HEK293T (cell line): ENCODE measurements at regions not wholly inside any gene's neighbourhood (a gene's known extent, or its start where the extent isn't known, plus 50 kb on each side); places are given as distances from the start of the nearest gene placed in this dataset.

Experiments used
- ARNT ChIP-seq: fragments of 450-650 bp; IDR thresholded peaks from 2 replicates; pipeline ENCODE4 v1.6.1; 2017; ENCODE audit warnings: mild to moderate bottlenecking
- BHLHE40 ChIP-seq: fragments of 450-650 bp; IDR thresholded peaks from 2 replicates; pipeline ENCODE4 v1.6.1; 2016; ENCODE audit warnings: mild to moderate bottlenecking, moderate library complexity, borderline replicate concordance
- CTBP1 ChIP-seq: fragments of 450-650 bp; IDR thresholded peaks from 2 replicates; pipeline ENCODE4 v1.6.1; 2016; ENCODE audit warnings: borderline replicate concordance
- ELF4 ChIP-seq: fragments of 450-650 bp; IDR thresholded peaks from 2 replicates; pipeline ENCODE4 v1.6.1; 2017; ENCODE audit warnings: antibody characterized with exemption
- FOXA1 ChIP-seq: fragments of 450-650 bp; IDR thresholded peaks from 2 replicates; pipeline ENCODE4 v1.6.1; 2016; ENCODE audit warnings: mild to moderate bottlenecking
- FOXK2 ChIP-seq: fragments of 450-650 bp; IDR thresholded peaks from 2 replicates; pipeline ENCODE4 v1.6.1; 2016; ENCODE audit warnings: mild to moderate bottlenecking
- FOXM1 ChIP-seq: fragments of 450-650 bp; IDR thresholded peaks from 2 replicates; pipeline ENCODE4 v1.6.1; 2017; ENCODE audit warnings: mild to moderate bottlenecking, borderline replicate concordance
- L3MBTL2 ChIP-seq: fragments of 450-650 bp; conservative IDR thresholded peaks from 2 replicates; pipeline ENCODE4 v1.6.1; 2016; ENCODE audit warnings: mild to moderate bottlenecking
- NFRKB ChIP-seq: fragments of 450-650 bp; IDR thresholded peaks from 2 replicates; pipeline ENCODE4 v1.6.1; 2016; ENCODE audit warnings: mild to moderate bottlenecking, moderate library complexity
- SP1 ChIP-seq: fragments of 450-650 bp; IDR thresholded peaks from 2 replicates; pipeline ENCODE4 v1.6.1; 2017
- SUZ12 ChIP-seq: fragments of 450-650 bp; IDR thresholded peaks from 2 replicates; pipeline ENCODE4 v1.6.1; 2016; ENCODE audit warnings: mild to moderate bottlenecking
- TARDBP ChIP-seq: fragments of 450-650 bp; IDR thresholded peaks from 2 replicates; pipeline ENCODE4 v1.6.1; 2016
- ZNF384 ChIP-seq: fragments of 450-650 bp; IDR thresholded peaks from 2 replicates; pipeline ENCODE4 v1.6.1; 2016

DNA sequence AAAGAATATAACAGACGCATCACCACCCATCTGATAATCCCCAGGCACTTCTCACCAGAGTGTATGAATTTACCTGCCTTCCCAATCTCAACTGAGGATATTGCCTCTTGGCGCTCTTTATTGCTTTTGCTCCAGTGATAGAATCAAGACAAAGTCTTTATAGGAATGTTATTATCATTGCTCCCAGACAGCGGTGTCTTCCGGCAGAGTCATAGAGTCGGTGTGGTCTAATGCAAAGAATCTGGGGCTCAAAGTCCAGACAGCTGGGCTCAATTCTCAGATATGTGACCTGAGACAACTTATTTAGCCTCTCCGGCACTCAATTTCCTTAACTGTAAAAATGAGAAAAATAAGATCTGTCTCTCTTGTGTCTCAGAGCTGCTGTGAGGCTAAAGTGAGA, 106.1 kb upstream of the PAK3 start:
- TF ChIP-seq TARDBP: no peak
- TF ChIP-seq FOXA1: no peak
- TF ChIP-seq NFRKB: no peak
- TF ChIP-seq BHLHE40: no peak
- TF ChIP-seq L3MBTL2: no peak
- no peak for TF ChIP-seq SUZ12
- TF ChIP-seq SP1: no peak
- no peak for TF ChIP-seq ARNT
- no peak for TF ChIP-seq CTBP1
- no peak for TF ChIP-seq FOXK2
- TF ChIP-seq ZNF384: no peak
- TF ChIP-seq ELF4: no peak
- TF ChIP-seq FOXM1: no peak
